ENCODE measurements at regions not wholly inside any gene's neighbourhood (a gene's known extent, or its start where the extent isn't known, plus 50 kb on each side); places are given as distances from the start of the nearest gene placed in this dataset.

DNA sequence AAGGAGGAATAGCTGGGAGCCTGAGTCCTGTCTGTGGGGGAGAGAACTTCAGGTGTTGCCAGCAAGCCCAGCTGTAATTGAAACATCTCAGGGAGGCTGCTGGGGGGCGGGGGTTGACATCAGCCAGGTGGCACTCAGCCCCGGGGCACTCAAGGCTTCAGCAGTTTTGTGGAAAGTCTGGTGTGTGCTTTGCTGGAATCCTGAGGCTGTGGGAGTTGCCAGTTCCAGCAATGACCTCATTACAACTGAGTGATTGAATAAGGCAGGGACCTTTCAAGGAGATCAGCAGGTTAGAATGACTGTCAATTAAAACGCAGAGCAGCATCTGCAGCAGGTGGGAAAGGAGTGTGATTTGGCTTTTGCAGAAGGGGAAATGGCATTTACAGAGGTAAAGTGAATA, 75.7 kb downstream of the FAM43A start:
- Histone ChIP-seq H3K27ac (ENCODE audit: low read depth, low read length) (no peak overlapping the region), H2AFZ (ENCODE audit: low read length) (no peak overlapping the region), H3K9me3 (ENCODE audit: low read depth, low read length) (no peaks in the 10 kb centered on the region), H3K4me2 (ENCODE audit: insufficient read depth, low read length) (no peak overlapping the region), H3K27me3 (ENCODE audit: insufficient read depth, low read length) (peaks cover 42% of the 10 kb centered on the region), H4K20me1 (ENCODE audit: insufficient read depth, low read length) (no peaks in the 10 kb centered on the region), H3K36me3 (ENCODE audit: insufficient read depth, low read length) (no peaks in the 10 kb centered on the region), H3K4me3 (ENCODE audit: insufficient read depth, low read length) (no peak overlapping the region), H3K79me2 (ENCODE audit: insufficient read depth, low read length) (no peaks in the 10 kb centered on the region), H3K4me1 (ENCODE audit: insufficient read depth, low read length) (no peaks in the 10 kb centered on the region)
- DNase-seq (ENCODE audit: insufficient read length, low spot score, missing footprints): peak; percentile 51
- TF ChIP-seq, protein P1, sequence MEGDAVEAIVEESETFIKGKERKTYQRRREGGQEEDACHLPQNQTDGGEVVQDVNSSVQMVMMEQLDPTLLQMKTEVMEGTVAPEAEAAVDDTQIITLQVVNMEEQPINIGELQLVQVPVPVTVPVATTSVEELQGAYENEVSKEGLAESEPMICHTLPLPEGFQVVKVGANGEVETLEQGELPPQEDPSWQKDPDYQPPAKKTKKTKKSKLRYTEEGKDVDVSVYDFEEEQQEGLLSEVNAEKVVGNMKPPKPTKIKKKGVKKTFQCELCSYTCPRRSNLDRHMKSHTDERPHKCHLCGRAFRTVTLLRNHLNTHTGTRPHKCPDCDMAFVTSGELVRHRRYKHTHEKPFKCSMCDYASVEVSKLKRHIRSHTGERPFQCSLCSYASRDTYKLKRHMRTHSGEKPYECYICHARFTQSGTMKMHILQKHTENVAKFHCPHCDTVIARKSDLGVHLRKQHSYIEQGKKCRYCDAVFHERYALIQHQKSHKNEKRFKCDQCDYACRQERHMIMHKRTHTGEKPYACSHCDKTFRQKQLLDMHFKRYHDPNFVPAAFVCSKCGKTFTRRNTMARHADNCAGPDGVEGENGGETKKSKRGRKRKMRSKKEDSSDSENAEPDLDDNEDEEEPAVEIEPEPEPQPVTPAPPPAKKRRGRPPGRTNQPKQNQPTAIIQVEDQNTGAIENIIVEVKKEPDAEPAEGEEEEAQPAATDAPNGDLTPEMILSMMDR (IDR thresholded peaks at IDR 0.05; ENCODE audit: extremely low read depth, low read depth, low read length): no peak

DNA sequence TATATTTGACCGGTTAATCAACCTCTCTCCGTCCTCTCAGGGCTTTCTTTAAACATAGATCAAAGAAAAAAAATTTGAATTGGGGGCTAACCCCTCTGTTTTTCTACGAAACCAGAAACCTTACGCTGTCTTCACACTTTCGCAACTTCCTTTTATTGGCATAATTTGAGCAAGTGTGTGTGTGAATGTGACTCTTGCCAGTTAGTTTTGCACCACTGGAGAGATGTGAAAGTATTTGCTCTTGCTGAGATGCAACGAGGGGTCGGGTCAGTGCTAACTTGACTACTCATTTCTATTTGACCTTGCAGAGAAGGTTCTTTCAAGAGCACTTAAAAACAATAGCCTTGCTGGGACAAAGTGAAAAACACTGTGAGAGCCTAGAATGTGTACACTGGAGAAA, 81.2 kb downstream of the FAM43A start:
- Histone ChIP-seq H2AFZ (ENCODE audit: low read length) (no peak overlapping the region), H3K9me3 (ENCODE audit: low read depth, low read length) (no peaks in the 10 kb centered on the region), H3K36me3 (ENCODE audit: insufficient read depth, low read length) (no peaks in the 10 kb centered on the region), H3K27me3 (ENCODE audit: insufficient read depth, low read length) (peaks cover 5% of the 10 kb centered on the region), H3K4me2 (ENCODE audit: insufficient read depth, low read length) (no peak overlapping the region), H3K4me3 (ENCODE audit: insufficient read depth, low read length) (no peak overlapping the region), H3K79me2 (ENCODE audit: insufficient read depth, low read length) (no peaks in the 10 kb centered on the region), H3K4me1 (ENCODE audit: insufficient read depth, low read length) (peaks cover 7% of the 10 kb centered on the region), H4K20me1 (ENCODE audit: insufficient read depth, low read length) (no peaks in the 10 kb centered on the region), H3K27ac (ENCODE audit: low read depth, low read length) (no peak overlapping the region)
- TF ChIP-seq, protein P1 (IDR thresholded peaks at IDR 0.05; ENCODE audit: extremely low read depth, low read depth, low read length): no peak
- no peak for DNase-seq (ENCODE audit: insufficient read length, low spot score, missing footprints)

DNA sequence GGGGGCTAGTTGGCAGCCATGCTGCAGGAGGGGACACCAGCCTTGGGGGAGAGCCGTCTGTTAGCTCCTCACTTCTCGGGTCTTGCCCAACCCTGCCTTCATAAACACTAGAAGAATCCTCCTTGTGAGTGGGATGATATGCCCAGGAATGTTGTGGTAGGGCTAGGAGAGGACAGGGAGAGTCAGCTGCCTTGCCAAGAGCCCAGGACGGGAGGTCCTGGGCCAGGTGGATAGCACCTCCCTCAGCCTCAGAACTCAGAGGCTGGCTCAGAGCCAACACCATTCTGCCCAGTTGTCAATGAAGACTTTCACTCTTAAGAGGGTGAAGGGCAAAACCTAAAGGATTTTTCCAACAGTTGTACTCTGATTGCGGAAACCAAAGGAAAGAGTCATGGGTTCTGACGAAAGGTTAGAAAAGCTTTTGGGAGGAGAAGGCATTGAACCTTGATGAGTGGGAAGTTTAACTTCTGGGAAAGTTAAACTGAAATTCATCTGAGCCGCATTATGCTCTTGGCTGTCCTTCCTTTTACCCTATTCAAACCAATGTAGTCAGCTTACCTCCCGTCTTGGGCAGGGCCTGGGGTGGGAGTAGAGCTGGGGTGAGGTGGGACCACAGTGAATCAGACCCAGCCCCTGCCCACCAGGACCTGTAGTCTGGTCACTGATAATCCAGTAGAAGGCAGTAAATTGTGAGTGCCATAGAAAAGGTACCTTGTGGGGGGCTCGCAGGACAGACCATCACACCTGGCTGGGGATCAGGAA, 81.9 kb downstream of the FAM43A start:
- TF ChIP-seq, protein P1 (IDR thresholded peaks at IDR 0.05; ENCODE audit: extremely low read depth, low read depth, low read length): no peak
- Histone ChIP-seq H4K20me1 (ENCODE audit: insufficient read depth, low read length) (no peaks in the 10 kb centered on the region), H3K27me3 (ENCODE audit: insufficient read depth, low read length) (peaks cover 2% of the 10 kb centered on the region), H3K79me2 (ENCODE audit: insufficient read depth, low read length) (no peaks in the 10 kb centered on the region), H3K36me3 (ENCODE audit: insufficient read depth, low read length) (no peaks in the 10 kb centered on the region), H3K4me1 (ENCODE audit: insufficient read depth, low read length) (peaks cover 7% of the 10 kb centered on the region), H3K4me2 (ENCODE audit: insufficient read depth, low read length) (no peak overlapping the region), H3K27ac (ENCODE audit: low read depth, low read length) (no peak overlapping the region), H3K9me3 (ENCODE audit: low read depth, low read length) (no peaks in the 10 kb centered on the region), H2AFZ (ENCODE audit: low read length) (no peak overlapping the region), H3K4me3 (ENCODE audit: insufficient read depth, low read length) (no peak overlapping the region)
- no peak for DNase-seq (ENCODE audit: insufficient read length, low spot score, missing footprints)

DNA sequence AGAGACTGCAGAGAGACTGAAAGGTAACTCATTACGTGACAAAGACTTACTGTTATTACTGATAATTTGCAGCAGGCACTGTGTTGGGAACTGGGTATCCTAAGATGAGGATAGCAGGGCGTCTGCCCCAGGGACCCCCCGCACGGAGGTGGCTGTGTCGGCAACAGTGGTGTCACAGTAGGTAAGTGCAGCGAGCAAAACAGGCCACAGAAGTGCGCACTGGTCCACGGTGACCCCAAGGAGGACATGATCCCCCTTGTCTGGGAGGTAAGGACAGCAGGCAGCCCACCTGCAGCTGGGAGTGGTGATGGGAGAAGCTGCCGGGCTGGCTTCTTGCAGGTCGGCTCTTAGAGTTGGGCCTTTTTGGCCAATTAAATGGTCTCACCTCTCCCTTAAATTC, 82.9 kb downstream of the FAM43A start:
- H3K4me1 ChIP-seq (ENCODE audit: insufficient read depth, low read length): peaks cover 16% of the 10 kb centered on the region
- H3K79me2 ChIP-seq (ENCODE audit: insufficient read depth, low read length): no peaks in the 10 kb centered on the region
- no peak overlapping the region for H3K27ac ChIP-seq (ENCODE audit: low read depth, low read length)
- H3K36me3 ChIP-seq (ENCODE audit: insufficient read depth, low read length): no peaks in the 10 kb centered on the region
- H3K27me3 ChIP-seq (ENCODE audit: insufficient read depth, low read length): peaks cover 2% of the 10 kb centered on the region
- peak overlapping the region; percentile 70 for H3K4me2 ChIP-seq (ENCODE audit: insufficient read depth, low read length)
- no peak overlapping the region for H3K4me3 ChIP-seq (ENCODE audit: insufficient read depth, low read length)
- no peaks in the 10 kb centered on the region for H3K9me3 ChIP-seq (ENCODE audit: low read depth, low read length)
- H2AFZ ChIP-seq (ENCODE audit: low read length): peak overlapping the region; percentile 65
- no peaks in the 10 kb centered on the region for H4K20me1 ChIP-seq (ENCODE audit: insufficient read depth, low read length)
- DNase-seq (ENCODE audit: insufficient read length, low spot score, missing footprints): no peak
- TF ChIP-seq, protein P1 (IDR thresholded peaks at IDR 0.05; ENCODE audit: extremely low read depth, low read depth, low read length): no peak
